HG03060 (cell line): ENCODE measurements at regions not wholly inside any gene's neighbourhood (a gene's known extent, or its start where the extent isn't known, plus 50 kb on each side); places are given as distances from the start of the nearest gene placed in this dataset.

Source experiments
- ATAC-seq: cut with Tn5 transposase; IDR thresholded peaks from one replicate; pipeline ENCODE4 v1.9.1; 2021; ENCODE audit warnings: low read depth, moderate number of reproducible peaks; ENCODE audit not compliant: unreplicated experiment

GRCh38 chr4:23741681-23742191, 148.1 kb downstream of the PPARGC1A start:
- no peak for ATAC-seq

- no peak for ATAC-seq
Observed at GRCh38 chr4:23737571-23737970, 152.3 kb downstream of the PPARGC1A start.

- no peak for ATAC-seq
Observed at GRCh38 chr4:23736466-23736865, 153.4 kb downstream of the PPARGC1A start.

GRCh38 chr4:23734000-23734399, 155.8 kb downstream of the PPARGC1A start:
- no peak for ATAC-seq

- no peak for ATAC-seq
Observed at GRCh38 chr4:23733476-23733875, 156.4 kb downstream of the PPARGC1A start.

DNA sequence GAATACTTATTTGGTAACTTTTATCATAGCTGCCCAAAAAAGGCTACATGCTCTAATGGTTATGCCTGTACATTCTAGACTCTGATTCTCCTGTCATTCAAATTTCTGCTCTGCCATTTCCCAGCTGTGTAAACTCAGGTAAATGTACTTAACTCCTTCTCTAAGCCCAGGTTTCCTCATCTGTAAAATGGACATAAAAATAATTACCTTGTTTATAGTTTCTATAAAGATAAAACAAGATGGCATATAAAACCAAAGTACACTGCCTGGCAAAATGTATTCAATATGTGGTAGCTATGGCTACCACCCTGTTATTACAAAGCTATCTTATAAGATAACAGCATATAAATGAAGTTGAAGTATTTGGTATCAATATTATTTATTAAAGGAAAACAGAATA, 158.8 kb downstream of the PPARGC1A start:
- no peak for ATAC-seq

DNA sequence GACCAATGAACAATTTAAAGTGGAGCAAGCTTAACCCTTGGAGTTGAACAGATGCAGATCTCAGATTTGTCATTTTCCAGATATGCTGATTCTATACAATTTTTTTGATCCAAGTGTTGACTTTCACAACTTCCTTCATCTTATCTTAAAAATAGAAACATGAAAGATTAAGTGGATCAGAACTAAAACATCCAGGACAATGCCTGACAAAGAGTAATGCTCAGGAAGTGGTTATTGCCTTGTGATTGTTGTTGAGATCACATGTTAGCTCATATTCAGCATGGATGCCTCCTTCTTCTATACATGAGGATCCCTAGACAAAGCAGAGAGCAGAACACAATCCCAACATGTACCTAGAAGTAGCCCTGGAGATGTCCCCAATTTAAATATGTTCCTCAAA, 160.9 kb downstream of the PPARGC1A start:
- ATAC-seq = no peak

DNA sequence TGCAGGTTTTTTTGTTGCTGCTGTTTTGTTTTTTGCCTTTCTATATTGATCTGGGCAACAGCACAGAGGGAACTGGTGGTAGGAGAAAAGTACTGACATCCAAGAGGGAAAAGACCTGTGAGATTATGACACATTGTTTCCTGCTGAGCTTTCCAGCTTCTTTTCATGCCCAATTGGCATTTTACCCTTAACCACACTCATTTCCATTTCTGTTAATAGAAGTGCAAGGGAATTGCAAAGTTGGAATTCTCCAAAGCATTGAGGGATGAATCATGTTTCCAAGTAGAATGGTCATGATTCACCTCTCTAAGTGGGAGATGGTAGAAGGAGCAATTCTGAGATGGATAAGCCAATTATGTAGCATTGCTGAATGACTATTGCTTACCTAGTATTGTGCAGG, 161.5 kb downstream of the PPARGC1A start:
- no peak for ATAC-seq

DNA sequence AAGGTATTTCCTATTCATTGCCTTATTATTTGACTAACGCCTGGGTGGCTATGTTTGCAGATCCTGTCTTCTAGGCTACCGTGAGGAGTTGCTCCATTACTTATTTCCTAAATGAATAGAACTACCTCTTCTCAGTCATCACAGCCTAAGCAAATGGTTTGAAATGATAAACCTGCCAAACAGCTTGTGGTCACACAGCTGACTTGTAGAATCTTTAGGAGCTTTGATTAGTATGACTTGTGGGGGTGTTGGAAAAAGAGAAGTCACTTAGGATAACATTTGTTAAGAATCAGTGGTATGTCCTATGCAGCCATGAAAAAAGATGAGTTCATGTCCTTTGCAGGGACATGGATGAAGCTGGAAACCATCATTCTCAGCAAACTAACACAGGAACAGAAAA, 169.3 kb downstream of the PPARGC1A start:
- ATAC-seq = no peak

GRCh38 chr4:23718435-23718834, 171.4 kb downstream of the PPARGC1A start:
- ATAC-seq = no peak

DNA sequence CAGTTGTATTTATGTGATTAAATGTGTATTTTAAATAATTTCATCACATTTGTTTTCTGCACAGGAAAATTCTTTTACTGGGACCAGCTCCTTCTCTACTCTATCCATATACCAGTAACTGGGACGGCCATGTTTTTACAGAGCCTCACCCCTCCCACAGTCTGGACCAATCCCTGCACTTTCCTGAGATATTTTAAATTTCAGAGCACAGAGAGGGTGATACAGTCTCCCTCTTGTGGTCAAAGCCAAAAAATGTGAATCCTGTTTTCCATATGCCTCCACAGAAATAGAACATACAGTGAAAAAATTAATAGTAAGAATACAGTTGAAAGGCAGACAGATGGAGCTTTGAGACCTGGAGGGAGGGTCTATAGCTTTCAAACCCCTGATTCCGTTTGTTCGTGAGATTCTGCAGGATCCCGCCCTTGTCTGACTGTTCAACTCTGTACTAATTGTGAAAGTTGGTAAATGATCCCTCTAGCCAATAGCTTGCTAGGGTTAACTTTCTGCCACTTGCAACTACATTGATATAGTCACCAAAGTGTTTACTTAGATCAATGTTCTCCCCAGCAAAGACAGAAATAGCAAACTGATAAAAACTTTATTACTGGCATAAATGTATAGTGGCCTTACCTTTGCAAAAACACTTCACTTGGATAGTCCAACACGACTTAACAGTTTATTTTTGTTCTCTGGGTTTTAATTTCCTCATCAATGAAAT, 172.2 kb downstream of the PPARGC1A start:
- no peak for ATAC-seq

GRCh38 chr4:23710298-23710697, 179.5 kb downstream of the PPARGC1A start:
- no peak for ATAC-seq

DNA sequence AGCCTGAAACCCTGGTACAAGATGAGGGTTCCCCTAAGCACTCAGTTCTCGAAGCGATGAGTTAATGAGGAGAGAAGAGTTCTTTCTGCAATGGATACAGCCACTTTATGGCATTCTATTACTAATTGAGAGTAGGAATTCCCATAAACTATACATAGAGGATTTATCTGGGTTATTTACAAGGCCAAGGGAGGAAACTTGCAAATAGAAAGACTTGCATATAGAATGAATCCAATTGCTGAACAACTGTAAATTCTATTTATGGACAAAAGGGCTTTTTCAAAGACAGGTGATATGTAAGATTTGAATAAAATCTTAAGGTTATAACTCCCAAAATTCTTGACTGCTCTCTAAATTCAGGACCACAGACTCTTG, 182.2 kb downstream of the PPARGC1A start:
- no peak for ATAC-seq

- no peak for ATAC-seq
Observed at GRCh38 chr4:23706972-23707651, 182.7 kb downstream of the PPARGC1A start.

GRCh38 chr4:23700197-23700596, 189.7 kb downstream of the PPARGC1A start:
- no peak for ATAC-seq

GRCh38 chr4:23697722-23698121, 192.1 kb downstream of the PPARGC1A start:
- ATAC-seq = no peak

DNA sequence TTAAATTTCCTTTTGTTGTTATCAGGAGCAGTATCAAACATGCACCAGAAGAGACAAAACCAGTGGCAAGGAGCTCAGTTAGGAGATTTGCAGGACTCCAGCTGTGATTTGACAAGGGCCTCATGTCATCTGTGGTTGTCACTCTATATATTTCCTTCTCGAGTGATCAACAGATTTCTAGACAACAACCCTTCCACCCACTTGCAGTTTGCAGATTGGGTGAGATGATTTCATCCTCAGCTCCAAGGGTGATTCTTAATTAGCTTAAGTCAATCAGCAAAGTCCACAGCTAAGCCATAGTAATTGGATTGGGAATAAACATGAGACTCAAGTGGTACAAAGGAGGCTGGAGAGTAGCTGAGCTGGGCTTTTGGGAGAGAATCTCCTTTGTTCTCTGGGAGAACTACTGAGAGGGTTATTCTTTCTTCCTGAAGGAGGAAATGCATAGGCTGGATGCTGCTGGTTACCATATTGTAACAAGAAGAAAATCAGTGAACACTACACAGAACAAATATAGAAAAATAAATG, 192.8 kb downstream of the PPARGC1A start:
- ATAC-seq = no peak

DNA sequence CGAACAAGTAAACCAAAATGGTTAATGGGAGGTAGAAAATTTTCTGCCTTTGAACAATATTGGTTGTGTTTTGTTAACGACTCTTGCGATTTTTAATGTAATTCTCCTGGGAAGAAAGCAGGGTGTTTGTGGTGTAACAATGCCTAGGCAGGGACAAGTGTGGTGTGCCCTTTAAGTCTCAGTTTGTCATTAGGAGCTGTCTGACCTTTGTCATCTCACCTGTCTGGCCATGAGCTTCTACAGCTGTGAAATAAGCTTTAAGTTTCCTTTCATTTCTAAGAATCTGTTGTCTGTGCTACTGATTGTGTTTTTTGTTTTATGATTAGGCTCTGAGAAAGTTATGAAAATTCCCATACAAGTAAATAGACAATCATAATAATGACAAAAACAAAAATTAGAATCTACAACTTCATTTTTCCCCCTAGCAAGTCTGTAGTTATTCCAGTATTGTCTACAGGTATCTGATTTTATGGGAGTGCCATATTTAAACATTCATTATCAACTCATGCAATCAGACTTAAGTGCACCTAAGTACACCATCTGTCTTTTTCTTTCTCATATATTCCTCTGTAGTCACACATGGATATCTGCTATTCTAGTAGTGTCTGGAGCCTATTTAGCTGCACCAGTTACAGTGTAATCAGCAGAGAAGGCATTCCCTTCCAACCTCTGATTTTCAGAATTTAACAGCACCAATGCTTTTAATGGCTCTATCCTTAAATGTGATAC, 203.5 kb downstream of the PPARGC1A start:
- no peak for ATAC-seq

- no peak for ATAC-seq
Observed at GRCh38 chr4:23685471-23685870, 204.4 kb downstream of the PPARGC1A start.

GRCh38 chr4:23680671-23681518, 209.0 kb downstream of the PPARGC1A start:
- ATAC-seq = no peak
